AG04450 (cell line): ENCODE measurements at regions not wholly inside any gene's neighbourhood (a gene's known extent, or its start where the extent isn't known, plus 50 kb on each side); places are given as distances from the start of the nearest gene placed in this dataset.

Experiments
- CTCF ChIA-PET: fragments of 300-600, 350-600 bp; formaldehyde crosslinking; extraction: SDS; loops from one replicate; lab custom pipeline; 2022; ENCODE audit warnings: antibody characterized with exemption, inconsistent platforms; lab: Charles Lee
- POLR2A ChIA-PET: fragments of 350-600 bp; formaldehyde crosslinking; extraction: SDS; loops from one replicate; lab custom pipeline; 2021; ENCODE audit warnings: antibody characterized with exemption, inconsistent platforms; lab: Yijun Ruan, JAX
- DNase-seq: peaks from one replicate; pipeline ENCODE4 v3.0.0-alpha.2; 2011; ENCODE audit warnings: low read depth, low spot score
- H3K27ac ChIP-seq: one replicate; pipeline ENCODE4 v1.5.1; 2012; ENCODE audit warnings: low read depth, low read length, control low read depth
- H3K27me3 ChIP-seq: one replicate; pipeline ENCODE4 v1.6.0; 2012; ENCODE audit warnings: low read length; ENCODE audit not compliant: control insufficient read depth, insufficient read depth
- H3K4me3 ChIP-seq: 2 replicates; pipeline ENCODE4 v1.5.1; 2011; ENCODE audit warnings: mild to moderate bottlenecking, low read depth, low read length, control low read depth
- H3K9me3 ChIP-seq: 2 replicates; pipeline ENCODE4 v1.5.1; 2012; ENCODE audit warnings: low read length; ENCODE audit not compliant: control insufficient read depth, insufficient read depth
- TF ChIP-seq, protein P1 (sequence below): IDR thresholded peaks from 2 replicates; pipeline ENCODE4 v1.5.1; 2011; ENCODE audit warnings: low read depth, low read length, control low read depth, inconsistent platforms

DNA sequence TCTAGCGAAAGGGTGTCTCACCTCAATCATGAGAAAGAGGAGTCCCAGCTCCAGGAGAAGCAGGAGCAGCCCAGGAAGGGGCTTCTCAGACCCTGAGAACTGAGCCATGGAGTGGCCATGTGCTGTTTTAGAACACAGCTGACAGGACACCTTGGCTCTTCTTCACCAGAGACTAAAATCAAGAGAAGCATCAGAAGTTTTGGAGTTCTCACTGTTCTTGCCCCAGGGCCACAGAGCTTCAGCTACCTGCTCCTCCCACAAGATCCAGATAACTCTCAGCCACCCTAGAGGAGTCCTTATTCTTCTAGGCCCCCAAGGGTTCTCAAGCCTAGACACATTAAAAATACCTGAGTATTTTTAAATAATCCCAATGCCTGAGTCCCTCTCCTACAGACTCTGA, 99.6 kb upstream of the ATP8B1 start:
- POLR2A ChIA-PET: no interaction called here
- H3K27me3 ChIP-seq: peaks cover 11% of the 10 kb centered on the region
- DNase-seq: no peak
- TF ChIP-seq, protein P1, sequence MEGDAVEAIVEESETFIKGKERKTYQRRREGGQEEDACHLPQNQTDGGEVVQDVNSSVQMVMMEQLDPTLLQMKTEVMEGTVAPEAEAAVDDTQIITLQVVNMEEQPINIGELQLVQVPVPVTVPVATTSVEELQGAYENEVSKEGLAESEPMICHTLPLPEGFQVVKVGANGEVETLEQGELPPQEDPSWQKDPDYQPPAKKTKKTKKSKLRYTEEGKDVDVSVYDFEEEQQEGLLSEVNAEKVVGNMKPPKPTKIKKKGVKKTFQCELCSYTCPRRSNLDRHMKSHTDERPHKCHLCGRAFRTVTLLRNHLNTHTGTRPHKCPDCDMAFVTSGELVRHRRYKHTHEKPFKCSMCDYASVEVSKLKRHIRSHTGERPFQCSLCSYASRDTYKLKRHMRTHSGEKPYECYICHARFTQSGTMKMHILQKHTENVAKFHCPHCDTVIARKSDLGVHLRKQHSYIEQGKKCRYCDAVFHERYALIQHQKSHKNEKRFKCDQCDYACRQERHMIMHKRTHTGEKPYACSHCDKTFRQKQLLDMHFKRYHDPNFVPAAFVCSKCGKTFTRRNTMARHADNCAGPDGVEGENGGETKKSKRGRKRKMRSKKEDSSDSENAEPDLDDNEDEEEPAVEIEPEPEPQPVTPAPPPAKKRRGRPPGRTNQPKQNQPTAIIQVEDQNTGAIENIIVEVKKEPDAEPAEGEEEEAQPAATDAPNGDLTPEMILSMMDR: no peak
- H3K4me3 ChIP-seq: no peak overlapping the region
- CTCF ChIA-PET: interaction anchor here (0.6 to 2.7 kb wide), 2 partner anchors 21 to 29 kb away, joined by 8 to 10 read pairs; no protein-coding TSS in a partner anchor
- no peak overlapping the region for H3K27ac ChIP-seq
- H3K9me3 ChIP-seq: no peaks in the 10 kb centered on the region

DNA sequence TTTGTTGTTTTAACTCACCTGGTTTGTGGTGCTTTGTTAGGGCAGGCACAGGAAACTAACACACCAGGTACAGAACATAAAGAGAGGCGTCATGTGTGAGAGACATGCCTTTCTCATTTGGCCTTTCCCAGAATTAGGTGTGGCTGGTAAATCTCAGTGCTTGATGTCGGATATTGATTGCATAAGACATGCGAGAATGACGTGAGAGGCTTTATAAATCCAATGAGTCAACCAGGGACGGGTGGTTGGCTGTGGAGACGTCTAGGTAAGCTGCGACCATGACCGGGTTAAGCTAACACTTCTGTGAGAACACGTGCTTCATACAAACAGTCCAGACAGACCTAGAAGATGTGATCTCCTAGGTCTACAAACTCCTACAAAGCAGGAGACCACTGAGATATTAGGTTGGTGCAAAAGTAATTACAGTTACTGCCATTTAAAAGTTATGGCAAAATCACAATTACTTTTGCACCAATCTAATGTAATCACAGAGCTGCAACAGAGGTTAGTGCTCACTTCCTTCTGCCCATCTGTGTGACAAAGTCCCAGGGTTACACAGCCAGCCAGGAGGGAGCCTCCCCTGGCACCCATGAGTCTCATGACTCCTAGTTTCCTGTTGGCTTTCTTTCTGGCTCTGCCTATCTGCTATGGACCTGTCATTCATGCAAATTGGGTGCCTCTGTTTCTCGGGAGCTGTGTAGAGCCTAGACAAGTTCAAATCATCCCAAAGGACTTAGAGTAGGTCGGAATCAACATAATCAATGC, 98.9 kb upstream of the ATP8B1 start:
- CTCF ChIA-PET: interaction anchor here (2.7 kb wide), 1 partner anchor 20 kb away, joined by 10 read pairs; no protein-coding TSS in a partner anchor
- DNase-seq: no peak
- POLR2A ChIA-PET: no interaction called here
- TF ChIP-seq, protein P1: no peak
- Histone ChIP-seq H3K9me3 (no peaks in the 10 kb centered on the region), H3K4me3 (no peak overlapping the region), H3K27me3 (peaks cover 6% of the 10 kb centered on the region), H3K27ac (no peak overlapping the region)

DNA sequence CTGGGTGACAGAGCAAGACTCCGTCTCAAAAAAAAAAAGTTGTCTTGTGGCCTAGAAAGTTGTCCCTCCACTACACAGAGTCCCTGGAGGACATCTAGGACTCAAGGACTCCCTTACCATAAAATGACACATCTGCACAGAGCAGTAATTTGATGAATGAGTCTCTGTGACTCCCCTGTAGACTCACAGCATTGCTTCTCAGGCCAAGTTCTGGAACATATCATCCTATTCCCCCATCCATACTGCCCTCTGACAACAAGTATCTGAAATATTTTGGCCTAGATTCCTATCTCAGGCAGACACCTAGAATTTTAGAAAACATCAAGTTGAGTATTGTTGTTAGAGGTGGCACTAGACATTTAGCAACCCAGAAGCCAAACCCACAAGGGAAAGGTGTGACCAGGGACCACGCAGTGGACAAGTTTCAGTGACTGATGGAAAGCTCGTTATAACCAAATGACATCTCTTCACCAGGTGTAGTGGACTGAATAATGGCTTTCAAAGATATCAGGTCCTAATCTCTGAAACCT, 97.9 kb upstream of the ATP8B1 start:
- no peaks in the 10 kb centered on the region for H3K9me3 ChIP-seq
- no peak overlapping the region for H3K27ac ChIP-seq
- no peak for DNase-seq
- H3K27me3 ChIP-seq: no peaks in the 10 kb centered on the region
- H3K4me3 ChIP-seq: no peak overlapping the region
- ChIA-PET CTCF (interaction anchor here (1.2 kb wide), 1 partner anchor 221 kb away, joined by 4 read pairs; no protein-coding TSS in a partner anchor), POLR2A (no interaction called here)
- TF ChIP-seq, protein P1: no peak

DNA sequence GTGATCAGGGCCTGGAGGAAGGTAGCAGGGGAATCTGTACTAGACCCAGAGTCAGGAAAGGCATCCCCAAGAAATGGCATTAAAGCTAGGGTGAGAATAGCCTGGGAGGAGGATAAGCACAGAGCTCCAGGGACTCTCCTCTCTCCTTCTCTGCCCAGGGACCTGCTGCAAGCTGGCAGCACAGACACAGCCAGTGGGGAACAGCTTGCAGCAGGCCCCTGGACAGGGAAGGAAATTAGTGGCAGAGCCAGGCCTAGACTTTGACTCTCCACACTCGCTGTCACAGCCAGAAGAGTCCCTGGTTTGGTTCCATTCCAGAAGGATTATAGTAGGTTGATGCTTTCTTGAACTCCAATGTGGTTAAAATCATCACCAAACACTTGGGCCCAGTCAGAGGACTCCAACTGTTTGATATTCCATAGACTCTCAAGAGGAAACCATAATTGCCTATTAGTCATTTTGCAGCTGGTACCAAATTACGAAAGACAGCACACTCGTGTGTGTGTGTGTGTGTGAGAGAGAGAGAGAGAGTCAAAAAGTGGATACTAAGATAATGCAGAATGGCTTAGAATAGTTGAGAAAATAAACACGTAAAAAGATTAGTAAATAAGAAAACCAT, 95.5 kb upstream of the ATP8B1 start:
- no peak overlapping the region for H3K4me3 ChIP-seq
- ChIA-PET CTCF (interaction anchor here (1.0 to 1.3 kb wide), 4 partner anchors 9 to 145 kb away, joined by 3 to 4 read pairs (median 3); partner anchors contain the start of gene NEDD4L), POLR2A (interaction anchor here (1.3 kb wide), 1 partner anchor 53 kb away, joined by 4 read pairs; no protein-coding TSS in a partner anchor)
- no peaks in the 10 kb centered on the region for H3K27me3 ChIP-seq
- no peak overlapping the region for H3K27ac ChIP-seq
- DNase-seq: peak; percentile 81
- TF ChIP-seq, protein P1: no peak
- H3K9me3 ChIP-seq: no peaks in the 10 kb centered on the region
